B cell (primary cell): ENCODE measurements at regions not wholly inside any gene's neighbourhood (a gene's known extent, or its start where the extent isn't known, plus 50 kb on each side); places are given as distances from the start of the nearest gene placed in this dataset.

ENCODE experiments used
- CTCF ChIP-seq: fragments of 200-600 bp; IDR thresholded peaks from one replicate; pipeline ENCODE4 v1.8.0; 2022; ENCODE audit warnings: antibody characterized with exemption, mild to moderate bottlenecking
- EZH2 ChIP-seq: IDR thresholded peaks from 2 replicates; pipeline ENCODE4 v1.6.1; 2012; ENCODE audit warnings: borderline replicate concordance, low read depth, mild to moderate bottlenecking, moderate library complexity, low read length; ENCODE audit not compliant: insufficient read depth, poor library complexity, severe bottlenecking

- TF ChIP-seq CTCF (no peak), EZH2 (no peak)
These were observed 364.3 kb upstream of the USP24 start for GRCh38 chr1:55579332-55580001.
